Activated naive CD8-positive, alpha-beta T cell treated with anti-CD3 and anti-CD28 coated beads for 36 hours (primary cell): ENCODE measurements at regions not wholly inside any gene's neighbourhood (a gene's known extent, or its start where the extent isn't known, plus 50 kb on each side); places are given as distances from the start of the nearest gene placed in this dataset.
A peak's percentile ranks its signal among the peaks of the same experiment; 100 is the strongest.

ENCODE experiments used
- DNase-seq: peaks from one replicate; pipeline ENCODE4 v3.0.0; 2021
- H3K27ac Mint-ChIP-seq: one replicate; pipeline ENCODE4 v1.8.0; 2022; ENCODE audit warnings: mild to moderate bottlenecking, moderate library complexity, mixed read lengths
- H3K27me3 Mint-ChIP-seq: one replicate; pipeline ENCODE4 v1.8.0; 2022; ENCODE audit warnings: mild to moderate bottlenecking, mixed read lengths
- H3K36me3 Mint-ChIP-seq: one replicate; pipeline ENCODE4 v1.8.0; 2021; ENCODE audit warnings: mild to moderate bottlenecking, mixed read lengths
- H3K4me1 Mint-ChIP-seq: one replicate; pipeline ENCODE4 v1.8.0; 2021; ENCODE audit warnings: mixed read lengths
- H3K4me3 Mint-ChIP-seq: one replicate; pipeline ENCODE4 v1.8.0; 2022; ENCODE audit warnings: mild to moderate bottlenecking, moderate library complexity, mixed read lengths
- H3K9me3 Mint-ChIP-seq: one replicate; pipeline ENCODE4 v1.8.0; 2022; ENCODE audit warnings: mixed read lengths

- Mint-ChIP-seq H3K4me3 (no peak overlapping the region), H3K27me3 (peaks cover 10% of the 10 kb centered on the region), H3K27ac (no peak overlapping the region), H3K4me1 (no peaks in the 10 kb centered on the region), H3K36me3 (no peaks in the 10 kb centered on the region), H3K9me3 (no peaks in the 10 kb centered on the region)
- DNase-seq = no peak
These were observed 136.0 kb upstream of the CYYR1 start for GRCh38 chr21:26709090-26709489.

DNA sequence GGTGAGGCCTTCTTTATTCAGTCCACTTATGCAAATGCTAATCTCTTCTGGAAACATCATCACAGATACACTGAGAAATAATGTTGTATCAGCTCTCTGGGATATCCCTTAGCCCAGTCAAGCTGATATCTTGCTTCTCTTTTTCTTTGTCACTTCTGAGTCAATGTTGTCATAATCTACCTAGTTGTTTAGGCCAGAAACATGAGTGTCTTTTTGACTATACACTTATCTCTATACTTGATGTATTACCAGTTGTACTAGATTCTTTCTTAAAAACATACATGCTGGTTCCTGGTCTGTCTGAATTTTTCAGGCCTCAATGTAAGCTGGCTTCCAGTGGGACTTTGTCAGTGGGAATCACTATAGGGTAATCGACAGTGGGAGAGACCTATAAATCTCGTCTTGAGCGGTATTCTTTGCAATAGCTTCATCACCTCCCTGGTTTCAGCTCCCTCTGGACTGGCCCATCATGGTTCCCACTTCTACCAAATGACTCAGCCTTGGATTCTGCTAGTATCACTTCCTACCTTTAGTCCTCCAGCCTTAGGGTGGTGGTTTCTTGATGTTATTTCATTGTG lies 135.2 kb upstream of the CYYR1 start:
- Mint-ChIP-seq H3K4me1 (no peaks in the 10 kb centered on the region), H3K9me3 (no peaks in the 10 kb centered on the region), H3K27ac (no peak overlapping the region), H3K36me3 (no peaks in the 10 kb centered on the region), H3K4me3 (no peak overlapping the region), H3K27me3 (peaks cover 10% of the 10 kb centered on the region)
- no peak for DNase-seq

DNA sequence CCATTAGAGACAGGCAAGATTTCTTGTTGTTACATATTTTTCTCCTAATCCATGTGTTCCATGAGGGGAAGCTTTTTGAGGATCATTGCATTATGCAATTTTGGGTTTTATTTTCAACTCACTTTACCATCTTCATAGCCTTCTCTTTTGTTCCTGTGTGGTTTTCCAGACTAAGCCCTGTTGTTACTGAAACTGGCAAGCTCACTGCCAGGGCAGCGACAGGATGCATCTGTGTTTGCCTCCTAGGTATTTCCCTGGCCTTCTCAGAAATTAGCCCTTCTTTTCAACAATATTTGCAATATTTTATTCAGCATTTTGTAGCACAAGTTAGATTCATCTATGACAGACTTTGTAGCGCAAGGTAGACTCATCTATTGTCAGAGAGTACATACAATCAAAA lies 134.2 kb upstream of the CYYR1 start:
- Mint-ChIP-seq H3K4me1 (no peaks in the 10 kb centered on the region), H3K27ac (no peak overlapping the region), H3K9me3 (peaks cover 2% of the 10 kb centered on the region), H3K4me3 (no peak overlapping the region), H3K27me3 (peaks cover 8% of the 10 kb centered on the region), H3K36me3 (no peaks in the 10 kb centered on the region)
- no peak for DNase-seq

DNA sequence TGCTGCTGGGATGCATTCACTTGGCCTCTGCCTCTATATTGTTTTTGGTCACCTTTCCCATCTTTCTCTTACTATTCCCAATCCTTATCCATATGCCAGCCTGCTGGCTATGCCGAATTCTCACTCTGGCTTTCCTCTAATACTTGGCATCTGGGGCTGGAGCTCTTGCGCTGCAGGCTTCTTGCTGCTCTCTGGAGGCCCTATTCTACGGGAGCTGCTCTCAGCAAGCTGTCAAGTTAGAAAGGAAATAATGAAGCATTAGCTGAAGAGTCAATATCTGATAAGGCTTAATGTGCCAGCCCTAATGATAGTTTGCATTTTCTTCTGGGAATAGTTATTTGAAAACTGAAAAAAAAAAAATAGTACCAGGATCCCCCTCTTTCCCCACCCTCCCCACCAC lies 125.3 kb upstream of the CYYR1 start:
- no peak overlapping the region for H3K27ac Mint-ChIP-seq

GRCh38 chr21:26691416-26691815 lies 118.3 kb upstream of the CYYR1 start:
- Mint-ChIP-seq H3K27me3 (no peaks in the 10 kb centered on the region), H3K36me3 (peaks cover 2% of the 10 kb centered on the region), H3K4me1 (peaks cover under 1% of the 10 kb centered on the region), H3K9me3 (peaks cover 2% of the 10 kb centered on the region), H3K4me3 (no peak overlapping the region), H3K27ac (no peak overlapping the region)
- no peak for DNase-seq

More for the DNA sequence above, 125.3 kb upstream of the CYYR1 start:
- H3K36me3 Mint-ChIP-seq = no peaks in the 10 kb centered on the region
- H3K9me3 Mint-ChIP-seq = peaks cover 5% of the 10 kb centered on the region
- no peak for DNase-seq
- H3K4me1 Mint-ChIP-seq = no peaks in the 10 kb centered on the region
- peaks cover 3% of the 10 kb centered on the region for H3K27me3 Mint-ChIP-seq
- no peak overlapping the region for H3K4me3 Mint-ChIP-seq

GRCh38 chr21:26686705-26687104 lies 113.6 kb upstream of the CYYR1 start:
- Mint-ChIP-seq H3K27me3 (no peaks in the 10 kb centered on the region), H3K4me1 (peaks cover 5% of the 10 kb centered on the region), H3K4me3 (no peak overlapping the region), H3K9me3 (peaks cover 7% of the 10 kb centered on the region), H3K27ac (no peak overlapping the region), H3K36me3 (peaks cover 3% of the 10 kb centered on the region)
- DNase-seq = no peak

DNA sequence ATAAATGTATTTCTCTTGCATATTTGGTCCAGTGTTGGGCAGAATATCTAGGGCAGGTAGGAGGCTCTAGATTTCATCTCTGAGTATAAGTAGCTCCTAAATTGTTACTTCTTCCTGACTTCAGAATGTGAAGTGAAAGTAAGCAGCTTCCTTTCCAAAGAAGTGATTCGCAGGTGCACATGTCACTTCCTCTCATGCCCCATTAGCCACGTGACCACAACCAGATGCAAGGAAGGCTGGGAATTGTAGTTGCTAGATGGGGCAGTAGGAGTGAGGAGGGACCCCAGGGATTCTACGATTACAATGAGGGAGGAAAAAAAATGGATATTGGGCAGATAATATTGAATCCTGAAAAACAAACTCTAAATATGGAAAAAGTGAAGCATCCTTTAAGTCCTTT lies 113.2 kb upstream of the CYYR1 start:
- Mint-ChIP-seq H3K27me3 (no peaks in the 10 kb centered on the region), H3K9me3 (peaks cover 7% of the 10 kb centered on the region), H3K4me3 (no peak overlapping the region), H3K27ac (peak overlapping the region; percentile 55), H3K36me3 (peaks cover 3% of the 10 kb centered on the region), H3K4me1 (peaks cover 5% of the 10 kb centered on the region)
- peak; percentile 34 for DNase-seq

GRCh38 chr21:26684889-26685288 lies 111.8 kb upstream of the CYYR1 start:
- Mint-ChIP-seq H3K27me3 (no peaks in the 10 kb centered on the region), H3K9me3 (peaks cover 5% of the 10 kb centered on the region)
- no peak for DNase-seq

GRCh38 chr21:26683996-26684395 lies 110.9 kb upstream of the CYYR1 start:
- no peaks in the 10 kb centered on the region for H3K27me3 Mint-ChIP-seq
- peaks cover 5% of the 10 kb centered on the region for H3K4me1 Mint-ChIP-seq
- no peak overlapping the region for H3K27ac Mint-ChIP-seq
- H3K9me3 Mint-ChIP-seq = peaks cover 5% of the 10 kb centered on the region
- DNase-seq = no peak
- H3K4me3 Mint-ChIP-seq = no peak overlapping the region
- H3K36me3 Mint-ChIP-seq = peaks cover 2% of the 10 kb centered on the region

More at GRCh38 chr21:26684889-26685288, 111.8 kb upstream of the CYYR1 start:
- no peak overlapping the region for H3K27ac Mint-ChIP-seq
- peaks cover 2% of the 10 kb centered on the region for H3K36me3 Mint-ChIP-seq
- no peak overlapping the region for H3K4me3 Mint-ChIP-seq
- H3K4me1 Mint-ChIP-seq = peaks cover 5% of the 10 kb centered on the region

- H3K9me3 Mint-ChIP-seq = no peaks in the 10 kb centered on the region
- H3K4me3 Mint-ChIP-seq = no peak overlapping the region
- no peaks in the 10 kb centered on the region for H3K36me3 Mint-ChIP-seq
- H3K4me1 Mint-ChIP-seq = no peaks in the 10 kb centered on the region
- H3K27me3 Mint-ChIP-seq = no peaks in the 10 kb centered on the region
- no peak for DNase-seq
- no peak overlapping the region for H3K27ac Mint-ChIP-seq
These were observed 106.2 kb upstream of the CYYR1 start for GRCh38 chr21:26679284-26679683.

- H3K4me3 Mint-ChIP-seq = no peak overlapping the region
- H3K4me1 Mint-ChIP-seq = no peaks in the 10 kb centered on the region
- H3K36me3 Mint-ChIP-seq = no peaks in the 10 kb centered on the region
- H3K27ac Mint-ChIP-seq = no peak overlapping the region
- no peaks in the 10 kb centered on the region for H3K27me3 Mint-ChIP-seq
- no peak for DNase-seq
- no peaks in the 10 kb centered on the region for H3K9me3 Mint-ChIP-seq
These were observed 101.2 kb upstream of the CYYR1 start for GRCh38 chr21:26674323-26674722.

- Mint-ChIP-seq H3K36me3 (no peaks in the 10 kb centered on the region), H3K4me3 (no peak overlapping the region), H3K9me3 (peaks cover 7% of the 10 kb centered on the region), H3K27ac (no peak overlapping the region), H3K27me3 (no peaks in the 10 kb centered on the region), H3K4me1 (no peaks in the 10 kb centered on the region)
- DNase-seq = no peak
These were observed 96.2 kb upstream of the CYYR1 start for GRCh38 chr21:26669215-26669764.

DNA sequence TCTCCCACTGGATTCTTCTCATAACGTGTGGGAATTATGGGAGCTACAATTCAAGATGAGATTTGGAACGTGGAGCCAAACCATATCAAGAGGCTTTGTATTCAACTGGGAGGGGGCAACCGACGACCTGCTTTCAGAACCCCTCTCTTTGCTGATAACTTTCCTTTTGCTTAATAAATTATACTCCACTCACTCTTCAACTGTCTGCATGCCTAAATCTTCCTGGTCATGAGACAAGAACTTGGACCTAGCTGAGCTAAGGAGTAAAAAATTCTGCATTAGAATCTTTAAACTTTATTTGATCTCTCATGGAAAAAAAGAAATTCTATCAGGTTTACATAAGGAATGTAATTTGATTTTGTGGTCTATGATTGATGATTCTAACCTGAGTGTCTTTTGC lies 86.7 kb upstream of the CYYR1 start:
- no peaks in the 10 kb centered on the region for H3K36me3 Mint-ChIP-seq
- H3K4me1 Mint-ChIP-seq = no peaks in the 10 kb centered on the region
- no peak for DNase-seq
- H3K4me3 Mint-ChIP-seq = no peak overlapping the region
- peaks cover 11% of the 10 kb centered on the region for H3K27me3 Mint-ChIP-seq
- peaks cover 4% of the 10 kb centered on the region for H3K9me3 Mint-ChIP-seq
- no peak overlapping the region for H3K27ac Mint-ChIP-seq

DNA sequence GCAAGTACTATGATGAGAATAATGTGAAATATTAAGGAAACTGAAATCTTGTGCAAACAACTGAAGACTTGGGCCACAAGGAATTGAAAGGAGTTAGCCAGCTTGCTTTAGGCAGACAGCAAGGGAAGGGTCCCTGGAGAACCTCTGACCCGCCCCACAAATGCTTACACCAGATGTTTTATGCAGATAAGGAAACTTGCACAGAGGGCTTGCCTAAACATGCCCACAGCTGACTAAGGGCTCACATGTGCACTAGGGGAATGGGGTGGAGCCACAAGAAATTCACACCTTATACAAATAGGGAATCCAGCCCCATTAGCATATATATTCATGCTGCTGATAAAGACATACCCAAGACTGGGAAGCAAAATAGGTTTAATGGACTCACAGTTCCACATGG lies 86.1 kb upstream of the CYYR1 start:
- Mint-ChIP-seq H3K27me3 (peaks cover 11% of the 10 kb centered on the region), H3K27ac (no peak overlapping the region), H3K9me3 (peaks cover 2% of the 10 kb centered on the region), H3K4me1 (no peaks in the 10 kb centered on the region), H3K4me3 (no peak overlapping the region), H3K36me3 (no peaks in the 10 kb centered on the region)
- DNase-seq = no peak

DNA sequence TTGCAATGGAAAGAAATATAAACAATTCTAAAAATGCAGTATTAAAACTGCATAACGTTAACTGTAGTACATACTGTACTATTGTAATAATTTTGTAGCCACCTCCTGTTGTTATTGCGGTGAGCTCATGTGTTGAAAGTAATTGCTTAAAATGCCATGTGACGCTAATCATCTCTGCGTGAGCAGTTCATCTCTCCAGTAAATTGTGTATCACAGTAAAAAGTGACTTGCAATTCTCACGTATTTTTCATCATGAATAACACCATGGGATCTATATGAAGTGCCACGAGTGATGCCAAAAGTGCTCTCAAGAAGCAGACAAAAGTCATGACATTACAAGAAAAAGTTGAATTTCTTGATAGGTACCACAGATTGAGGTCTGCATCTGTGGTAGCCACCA lies 82.4 kb upstream of the CYYR1 start:
- no peaks in the 10 kb centered on the region for H3K36me3 Mint-ChIP-seq
- peaks cover 2% of the 10 kb centered on the region for H3K9me3 Mint-ChIP-seq
- H3K4me3 Mint-ChIP-seq = no peak overlapping the region
- H3K4me1 Mint-ChIP-seq = no peaks in the 10 kb centered on the region
- no peak overlapping the region for H3K27ac Mint-ChIP-seq
- H3K27me3 Mint-ChIP-seq = peaks cover 9% of the 10 kb centered on the region
- no peak for DNase-seq

DNA sequence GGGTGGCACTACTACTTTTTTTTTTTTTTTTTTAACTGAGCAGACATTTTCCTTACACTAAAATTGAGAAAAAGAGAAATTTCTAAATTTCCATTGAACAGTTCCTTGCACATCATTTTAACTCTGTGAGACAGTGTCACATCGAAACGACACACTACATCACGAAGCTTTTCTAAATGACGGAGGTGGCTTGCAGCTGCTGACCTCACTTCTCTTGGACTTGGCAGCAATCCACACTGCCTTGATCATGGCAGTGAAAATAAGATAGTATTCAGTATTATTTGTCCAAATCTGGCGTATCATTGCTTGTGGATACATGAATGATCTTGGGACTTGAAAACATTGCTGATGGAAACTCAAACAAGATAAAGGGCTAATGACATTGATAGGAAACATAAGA lies 80.3 kb upstream of the CYYR1 start:
- H3K27me3 Mint-ChIP-seq = peaks cover 3% of the 10 kb centered on the region
- H3K4me1 Mint-ChIP-seq = no peaks in the 10 kb centered on the region
- no peak overlapping the region for H3K4me3 Mint-ChIP-seq
- H3K36me3 Mint-ChIP-seq = no peaks in the 10 kb centered on the region
- no peak overlapping the region for H3K27ac Mint-ChIP-seq
- H3K9me3 Mint-ChIP-seq = no peaks in the 10 kb centered on the region
- DNase-seq = no peak
